Large intestine (tissue), 3 donors: ENCODE measurements at regions not wholly inside any gene's neighbourhood (a gene's known extent, or its start where the extent isn't known, plus 50 kb on each side); places are given as distances from the start of the nearest gene placed in this dataset.
"Not testable (repeated sequence)": the region's sequence is repeated elsewhere in the genome, so short reads cannot be mapped to it uniquely, and the experiment has no call there.

ENCODE experiments used
- DNase-seq, 2 donors: peaks; one replicate each; pipeline versions ENCODE4 v3.0.0 to v3.0.0-alpha.2; 2013
- H3K27ac ChIP-seq: one replicate; pipeline ENCODE4 v1.5.1; 2013; ENCODE audit warnings: low read length
- H3K27me3 ChIP-seq: 2 replicates; pipeline ENCODE4 v1.6.1; 2013; ENCODE audit warnings: low read length; ENCODE audit not compliant: control insufficient read depth, insufficient read depth
- H3K36me3 ChIP-seq: 2 replicates; pipeline ENCODE4 v1.6.1; 2013; ENCODE audit warnings: low read length; ENCODE audit not compliant: control insufficient read depth, insufficient read depth
- H3K4me1 ChIP-seq: one replicate; pipeline ENCODE4 v1.6.1; 2013; ENCODE audit warnings: low read length; ENCODE audit not compliant: control insufficient read depth, insufficient read depth
- H3K4me3 ChIP-seq: one replicate; pipeline ENCODE4 v1.5.1; 2013; ENCODE audit warnings: low read length
- H3K9me3 ChIP-seq: one replicate; pipeline ENCODE4 v1.6.1; 2013; ENCODE audit warnings: mild to moderate bottlenecking, low read depth, low read length, moderate library complexity; ENCODE audit not compliant: control insufficient read depth
- WGBS: methylation state at CpG from one replicate; pipeline ENCODE4 v1.1.5; 2013; ENCODE audit warnings: low lambda C conversion rate; ENCODE audit not compliant: insufficient coverage; 5-methylcytosine and 5-hydroxymethylcytosine counted together

DNA sequence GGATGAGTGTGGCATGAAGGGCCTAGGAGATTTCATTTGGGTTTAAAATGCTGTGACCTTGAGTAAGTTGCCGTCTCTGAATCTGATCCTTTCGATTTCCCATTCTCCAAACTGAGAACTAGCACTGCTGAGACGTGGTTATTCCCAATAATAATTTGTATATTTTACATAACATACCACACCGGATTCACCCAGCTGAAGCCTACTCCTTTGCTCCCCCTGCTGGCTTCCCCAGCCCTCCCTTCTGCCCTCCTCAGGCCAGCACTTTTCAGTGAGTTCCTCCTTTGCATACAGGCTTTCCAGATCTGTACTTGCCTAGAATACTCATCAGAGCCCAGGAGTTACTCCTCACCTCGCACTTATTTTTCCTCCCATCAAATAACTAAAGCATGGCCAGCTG lies 255.1 kb downstream of the OR4F29 start:
- not testable (repeated sequence) for H3K27ac ChIP-seq, H3K4me3 ChIP-seq, H3K4me1 ChIP-seq, H3K36me3 ChIP-seq, DNase-seq, H3K9me3 ChIP-seq, H3K27me3 ChIP-seq
- no CpG with 5 or more reads among the region's 5 CpGs for WGBS

DNA sequence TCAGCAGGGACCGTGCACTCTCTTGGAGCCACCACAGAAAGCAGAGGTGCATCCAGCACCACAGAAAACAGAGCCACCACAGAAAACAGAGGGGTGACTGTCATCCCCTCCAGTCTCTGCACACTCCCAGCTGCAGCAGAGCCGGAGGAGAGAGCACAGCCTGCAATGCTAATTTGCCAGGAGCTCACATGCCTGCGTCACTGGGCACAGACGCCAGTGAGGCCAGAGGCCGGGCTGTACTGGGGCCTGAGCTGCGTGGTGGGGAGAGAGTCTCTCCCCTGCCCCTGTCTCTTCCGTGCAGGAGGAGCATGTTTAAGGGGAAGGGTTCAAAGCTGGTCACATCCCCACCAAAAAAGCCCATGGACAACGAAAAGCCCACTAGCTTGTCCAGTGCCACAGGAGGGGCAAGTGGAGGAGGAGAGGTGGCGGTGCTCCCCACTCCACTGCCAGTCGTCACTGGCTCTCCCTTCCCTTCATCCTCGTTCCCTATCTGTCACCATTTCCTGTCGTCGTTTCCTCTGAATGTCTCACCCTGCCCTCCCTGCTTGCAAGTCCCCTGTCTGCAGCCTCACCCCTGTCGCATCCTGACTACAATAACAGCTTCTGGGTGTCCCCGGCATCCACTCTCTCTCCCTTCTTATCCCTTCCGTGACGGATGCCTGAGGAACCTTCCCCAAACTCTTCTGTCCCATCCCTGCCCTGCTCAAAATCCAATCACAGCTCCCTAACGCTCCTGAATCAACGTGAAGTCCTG lies 260.0 kb downstream of the OR4F29 start:
- not testable (repeated sequence) for H3K36me3 ChIP-seq, H3K4me1 ChIP-seq, H3K9me3 ChIP-seq, H3K27ac ChIP-seq, H3K4me3 ChIP-seq, H3K27me3 ChIP-seq
- DNase-seq = peak in 1 of 2 donors; percentile 4
- no CpG with 5 or more reads among the region's 19 CpGs for WGBS

DNA sequence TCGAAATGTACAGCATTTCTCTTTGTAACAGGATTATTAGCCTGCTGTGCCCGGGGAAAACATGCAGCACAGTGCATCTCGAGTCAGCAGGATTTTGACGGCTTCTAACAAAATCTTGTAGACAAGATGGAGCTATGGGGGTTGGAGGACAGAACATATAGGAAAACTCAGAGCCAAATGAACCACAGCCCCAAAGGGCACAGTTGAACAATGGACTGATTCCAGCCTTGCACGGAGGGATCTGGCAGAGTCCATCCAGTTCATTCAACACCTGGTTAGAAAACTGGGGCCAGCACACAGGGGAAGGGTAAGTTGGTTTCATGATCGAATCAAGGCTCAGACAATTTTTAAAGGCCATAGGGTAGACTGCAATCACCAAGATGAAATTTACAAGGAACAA lies 260.8 kb downstream of the OR4F29 start:
- H3K9me3 ChIP-seq, H3K4me3 ChIP-seq, H3K4me1 ChIP-seq, H3K36me3 ChIP-seq, H3K27ac ChIP-seq, H3K27me3 ChIP-seq, DNase-seq: not testable (repeated sequence)
- WGBS = no CpG with 5 or more reads among the region's 6 CpGs

DNA sequence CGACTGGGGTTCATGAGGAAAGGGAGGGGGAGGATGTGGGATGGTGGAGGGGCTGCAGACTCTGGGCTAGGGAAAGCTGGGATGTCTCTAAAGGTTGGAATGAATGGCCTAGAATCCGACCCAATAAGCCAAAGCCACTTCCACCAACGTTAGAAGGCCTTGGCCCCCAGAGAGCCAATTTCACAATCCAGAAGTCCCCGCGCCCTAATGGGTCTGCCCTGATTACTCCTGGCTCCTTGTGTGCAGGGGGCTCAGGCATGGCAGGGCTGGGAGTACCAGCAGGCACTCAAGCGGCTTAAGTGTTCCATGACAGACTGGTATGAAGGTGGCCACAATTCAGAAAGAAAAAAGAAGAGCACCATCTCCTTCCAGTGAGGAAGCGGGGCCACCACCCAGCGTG lies 261.6 kb downstream of the OR4F29 start:
- not testable (repeated sequence) for DNase-seq, H3K36me3 ChIP-seq
- WGBS = no CpG with 5 or more reads among the region's 8 CpGs

DNA sequence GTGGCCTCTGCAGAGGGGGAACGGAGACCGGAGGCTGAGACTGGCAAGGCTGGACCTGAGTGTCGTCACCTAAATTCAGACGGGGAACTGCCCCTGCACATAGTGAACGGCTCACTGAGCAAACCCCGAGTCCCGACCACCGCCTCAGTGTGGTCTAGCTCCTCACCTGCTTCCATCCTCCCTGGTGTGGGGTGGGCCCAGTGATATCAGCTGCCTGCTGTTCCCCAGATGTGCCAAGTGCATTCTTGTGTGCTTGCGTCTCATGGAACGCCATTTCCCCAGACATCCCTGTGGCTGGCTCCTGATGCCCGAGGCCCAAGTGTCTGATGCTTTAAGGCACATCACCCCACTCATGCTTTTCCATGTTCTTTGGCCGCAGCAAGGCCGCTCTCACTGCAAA lies 262.2 kb downstream of the OR4F29 start:
- H3K27ac ChIP-seq, H3K4me1 ChIP-seq, H3K27me3 ChIP-seq, H3K4me3 ChIP-seq, H3K36me3 ChIP-seq, H3K9me3 ChIP-seq, DNase-seq: not testable (repeated sequence)
- no CpG with 5 or more reads among the region's 13 CpGs for WGBS

More for the DNA sequence above, 261.6 kb downstream of the OR4F29 start:
- H3K27ac ChIP-seq, H3K9me3 ChIP-seq, H3K27me3 ChIP-seq, H3K4me3 ChIP-seq, H3K4me1 ChIP-seq: not testable (repeated sequence)

DNA sequence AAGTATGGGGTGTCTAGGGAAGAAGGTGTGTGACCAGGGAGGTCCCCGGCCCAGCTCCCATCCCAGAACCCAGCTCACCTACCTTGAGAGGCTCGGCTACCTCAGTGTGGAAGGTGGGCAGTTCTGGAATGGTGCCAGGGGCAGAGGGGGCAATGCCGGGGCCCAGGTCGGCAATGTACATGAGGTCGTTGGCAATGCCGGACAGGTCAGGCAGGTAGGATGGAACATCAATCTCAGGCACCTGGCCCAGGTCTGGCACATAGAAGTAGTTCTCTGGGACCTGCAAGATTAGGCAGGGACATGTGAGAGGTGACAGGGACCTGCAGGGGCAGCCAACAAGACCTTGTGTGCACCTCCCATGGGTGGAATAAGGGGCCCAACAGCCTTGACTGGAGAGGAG lies 264.2 kb downstream of the OR4F29 start:
- not testable (repeated sequence) for DNase-seq, H3K27me3 ChIP-seq, H3K9me3 ChIP-seq, H3K4me3 ChIP-seq, H3K27ac ChIP-seq, H3K4me1 ChIP-seq, H3K36me3 ChIP-seq
- no CpG with 5 or more reads among the region's 6 CpGs for WGBS

DNA sequence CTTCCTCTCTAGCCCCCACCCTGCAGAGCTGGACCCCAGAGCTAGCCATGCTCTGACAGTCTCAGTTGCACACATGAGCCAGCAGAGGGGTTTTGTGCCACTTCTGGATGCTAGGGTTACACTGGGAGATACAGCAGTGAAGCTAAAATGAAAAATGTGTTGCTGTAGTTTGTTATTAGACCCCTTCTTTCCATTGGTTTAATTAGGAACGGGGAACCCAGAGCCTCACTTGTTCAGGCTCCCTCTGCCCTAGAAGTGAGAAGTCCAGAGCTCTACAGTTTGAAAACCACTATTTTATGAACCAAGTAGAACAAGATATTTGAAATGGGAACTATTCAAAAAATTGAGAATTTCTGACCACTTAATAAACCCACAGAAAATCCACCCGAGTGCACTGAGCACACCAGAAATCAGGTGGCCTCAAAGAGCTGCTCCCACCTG lies 264.8 kb downstream of the OR4F29 start:
- WGBS = no CpG with 5 or more reads among the region's 2 CpGs
- H3K27ac ChIP-seq, H3K4me3 ChIP-seq, H3K9me3 ChIP-seq, DNase-seq, H3K36me3 ChIP-seq, H3K4me1 ChIP-seq, H3K27me3 ChIP-seq: not testable (repeated sequence)

DNA sequence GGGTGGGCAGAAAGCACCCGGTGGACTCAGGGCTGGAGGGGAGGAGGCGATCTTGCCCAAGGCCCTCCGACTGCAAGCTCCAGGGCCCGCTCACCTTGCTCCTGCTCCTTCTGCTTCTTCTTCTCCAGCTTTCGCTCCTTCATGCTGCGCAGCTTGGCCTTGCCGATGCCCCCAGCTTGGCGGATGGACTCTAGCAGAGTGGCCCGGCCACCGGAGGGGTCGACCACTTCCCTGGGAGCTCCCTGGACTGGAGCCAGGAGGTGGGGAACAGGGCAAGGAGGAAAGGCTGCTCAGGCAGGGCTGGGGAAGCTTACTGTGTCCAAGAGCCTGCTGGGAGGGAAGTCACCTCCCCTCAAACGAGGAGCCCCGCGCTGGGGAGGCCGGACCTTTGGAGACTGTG lies 265.3 kb downstream of the OR4F29 start:
- not testable (repeated sequence) for H3K27me3 ChIP-seq, H3K4me1 ChIP-seq, H3K27ac ChIP-seq, H3K4me3 ChIP-seq, H3K9me3 ChIP-seq, H3K36me3 ChIP-seq, DNase-seq
- no CpG with 5 or more reads among the region's 15 CpGs for WGBS

DNA sequence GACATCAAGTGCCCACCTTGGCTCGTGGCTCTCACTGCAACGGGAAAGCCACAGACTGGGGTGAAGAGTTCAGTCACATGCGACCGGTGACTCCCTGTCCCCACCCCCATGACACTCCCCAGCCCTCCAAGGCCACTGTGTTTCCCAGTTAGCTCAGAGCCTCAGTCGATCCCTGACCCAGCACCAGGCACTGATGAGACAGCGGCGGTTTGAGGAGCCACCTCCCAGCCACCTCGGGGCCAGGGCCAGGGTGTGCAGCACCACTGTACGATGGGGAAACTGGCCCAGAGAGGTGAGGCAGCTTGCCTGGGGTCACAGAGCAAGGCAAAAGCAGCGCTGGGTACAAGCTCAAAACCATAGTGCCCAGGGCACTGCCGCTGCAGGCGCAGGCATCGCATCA lies 266.0 kb downstream of the OR4F29 start:
- not testable (repeated sequence) for H3K4me1 ChIP-seq, H3K9me3 ChIP-seq, H3K4me3 ChIP-seq, H3K36me3 ChIP-seq, DNase-seq, H3K27ac ChIP-seq, H3K27me3 ChIP-seq
- WGBS = no CpG with 5 or more reads among the region's 13 CpGs

DNA sequence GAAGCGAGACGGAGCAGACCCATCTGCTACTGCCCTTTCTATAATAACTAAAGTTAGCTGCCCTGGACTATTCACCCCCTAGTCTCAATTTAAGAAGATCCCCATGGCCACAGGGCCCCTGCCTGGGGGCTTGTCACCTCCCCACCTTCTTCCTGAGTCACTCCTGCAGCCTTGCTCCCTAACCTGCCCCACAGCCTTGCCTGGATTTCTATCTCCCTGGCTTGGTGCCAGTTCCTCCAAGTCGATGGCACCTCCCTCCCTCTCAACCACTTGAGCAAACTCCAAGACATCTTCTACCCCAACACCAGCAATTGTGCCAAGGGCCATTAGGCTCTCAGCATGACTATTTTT lies 267.2 kb downstream of the OR4F29 start:
- WGBS = no CpG with 5 or more reads among the region's 3 CpGs
- H3K4me1 ChIP-seq, H3K36me3 ChIP-seq, H3K4me3 ChIP-seq, H3K27ac ChIP-seq, H3K9me3 ChIP-seq, DNase-seq, H3K27me3 ChIP-seq: not testable (repeated sequence)

DNA sequence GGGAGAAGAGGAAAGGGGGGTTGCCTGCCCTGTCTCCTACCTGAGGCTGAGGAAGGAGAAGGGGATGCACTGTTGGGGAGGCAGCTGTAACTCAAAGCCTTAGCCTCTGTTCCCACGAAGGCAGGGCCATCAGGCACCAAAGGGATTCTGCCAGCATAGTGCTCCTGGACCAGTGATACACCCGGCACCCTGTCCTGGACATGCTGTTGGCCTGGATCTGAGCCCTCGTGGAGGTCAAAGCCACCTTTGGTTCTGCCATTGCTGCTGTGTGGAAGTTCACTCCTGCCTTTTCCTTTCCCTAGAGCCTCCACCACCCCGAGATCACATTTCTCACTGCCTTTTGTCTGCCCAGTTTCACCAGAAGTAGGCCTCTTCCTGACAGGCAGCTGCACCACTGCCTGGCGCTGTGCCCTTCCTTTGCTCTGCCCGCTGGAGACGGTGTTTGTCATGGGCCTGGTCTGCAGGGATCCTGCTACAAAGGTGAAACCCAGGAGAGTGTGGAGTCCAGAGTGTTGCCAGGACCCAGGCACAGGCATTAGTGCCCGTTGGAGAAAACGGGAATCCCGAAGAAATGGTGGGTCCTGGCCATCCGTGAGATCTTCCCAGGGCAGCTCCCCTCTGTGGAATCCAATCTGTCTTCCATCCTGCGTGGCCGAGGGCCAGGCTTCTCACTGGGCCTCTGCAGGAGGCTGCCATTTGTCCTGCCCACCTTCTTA lies 267.7 kb downstream of the OR4F29 start:
- WGBS = no CpG with 5 or more reads among the region's 13 CpGs
- not testable (repeated sequence) for H3K4me1 ChIP-seq, H3K36me3 ChIP-seq, H3K27me3 ChIP-seq, H3K27ac ChIP-seq, DNase-seq, H3K9me3 ChIP-seq, H3K4me3 ChIP-seq
